ENCODE measurements at regions not wholly inside any gene's neighbourhood (a gene's known extent, or its start where the extent isn't known, plus 50 kb on each side); places are given as distances from the start of the nearest gene placed in this dataset.

- Histone ChIP-seq H3K79me2 (replicated peaks; ENCODE audit: insufficient read depth, low read length) (no peaks in the 10 kb centered on the region), H3K4me2 (ENCODE audit: low read length) (no peak overlapping the region), H3K9ac (ENCODE audit: low read length) (no peak overlapping the region), H4K20me1 (ENCODE audit: insufficient read depth) (no peaks in the 10 kb centered on the region), H3K9me3 (ENCODE audit: low read length) (no peaks in the 10 kb centered on the region), H3K27ac (ENCODE audit: low read length) (no peak overlapping the region), H3F3A (ENCODE audit: insufficient read depth, low read length, poor library complexity, severe bottlenecking) (no peaks in the 10 kb centered on the region), H3K27me3 (ENCODE audit: insufficient read depth, low read depth, low read length) (no peaks in the 10 kb centered on the region), H3K9me2 (ENCODE audit: insufficient read depth, low read length) (no peaks in the 10 kb centered on the region), H3K4me3 (ENCODE audit: low read length) (no peak overlapping the region), H3K36me3 (ENCODE audit: insufficient read depth, low read length) (no peaks in the 10 kb centered on the region), H2AFZ (ENCODE audit: low read depth, low read length) (no peak overlapping the region)
- TF ChIP-seq TAF1 (IDR thresholded peaks at IDR 0.05; ENCODE audit: low read depth) (no peak), EP300 (conservative IDR thresholded peaks at IDR 0.05; ENCODE audit: poor library complexity, severe bottlenecking) (no peak), REST (IDR thresholded peaks at IDR 0.05; ENCODE audit: borderline replicate concordance) (no peak), MXI1 (conservative IDR thresholded peaks at IDR 0.05; ENCODE audit: poor library complexity, severe bottlenecking) (no peak), RAD21 (conservative IDR thresholded peaks at IDR 0.05) (no peak), SMC3 (conservative IDR thresholded peaks at IDR 0.05; ENCODE audit: poor library complexity) (no peak)
Measured at GRCh38 chr12:111057701-111058425, 137.5 kb upstream of the MYL2 start.

- H3F3A ChIP-seq (ENCODE audit: insufficient read depth, low read length, poor library complexity, severe bottlenecking) = no peaks in the 10 kb centered on the region
- TF ChIP-seq SMC3 (conservative IDR thresholded peaks at IDR 0.05; ENCODE audit: poor library complexity) = no peak
- TF ChIP-seq EP300 (conservative IDR thresholded peaks at IDR 0.05; ENCODE audit: poor library complexity, severe bottlenecking) = no peak
- no peak for TF ChIP-seq POLR2AphosphoS5 (IDR thresholded peaks at IDR 0.05)
- TF ChIP-seq CTCF (IDR thresholded peaks at IDR 0.05; ENCODE audit: poor library complexity, severe bottlenecking) = no peak
- TF ChIP-seq MXI1 (conservative IDR thresholded peaks at IDR 0.05; ENCODE audit: poor library complexity, severe bottlenecking) = no peak
- no peak for TF ChIP-seq REST (IDR thresholded peaks at IDR 0.05; ENCODE audit: borderline replicate concordance)
- no peak for TF ChIP-seq RAD21 (conservative IDR thresholded peaks at IDR 0.05)
- TF ChIP-seq TAF1 (IDR thresholded peaks at IDR 0.05; ENCODE audit: low read depth) = no peak
- no peak overlapping the region for H3K9ac ChIP-seq (ENCODE audit: low read length)
- H3K27me3 ChIP-seq (ENCODE audit: insufficient read depth, low read depth, low read length) = no peaks in the 10 kb centered on the region
- no peaks in the 10 kb centered on the region for H3K9me3 ChIP-seq (ENCODE audit: low read length)
- H3K27ac ChIP-seq (ENCODE audit: low read length) = no peak overlapping the region
- no peaks in the 10 kb centered on the region for H3K36me3 ChIP-seq (ENCODE audit: insufficient read depth, low read length)
- no peaks in the 10 kb centered on the region for H4K20me1 ChIP-seq (ENCODE audit: insufficient read depth)
- no peak overlapping the region for H3K4me2 ChIP-seq (ENCODE audit: low read length)
- no peak overlapping the region for H3K4me3 ChIP-seq (ENCODE audit: low read length)
- H3K9me2 ChIP-seq (ENCODE audit: insufficient read depth, low read length) = no peaks in the 10 kb centered on the region
- H3K79me2 ChIP-seq (replicated peaks; ENCODE audit: insufficient read depth, low read length) = no peaks in the 10 kb centered on the region
- no peak overlapping the region for H2AFZ ChIP-seq (ENCODE audit: low read depth, low read length)
Measured at GRCh38 chr12:111056618-111057521, 136.5 kb upstream of the MYL2 start.
